HepG2 (cell line): ENCODE measurements at regions not wholly inside any gene's neighbourhood (a gene's known extent, or its start where the extent isn't known, plus 50 kb on each side); places are given as distances from the start of the nearest gene placed in this dataset.

Experiments used
- DPF2 ChIP-seq: sonication (generic); formaldehyde crosslinking; IDR thresholded peaks from 2 replicates; pipeline ENCODE4 v1.4.0; 2020; ENCODE audit warnings: mild to moderate bottlenecking, low read depth, missing genetic modification reagents, borderline replicate concordance
- RBM39 ChIP-seq: fragments of 200-400 bp; formaldehyde crosslinking; IDR thresholded peaks from one replicate; pipeline ENCODE4 v1.6.1; 2018; ENCODE audit warnings: antibody characterized with exemption, mild to moderate bottlenecking, low read depth, low read length; ENCODE audit not compliant: poor library complexity, severe bottlenecking
- ZNF282 ChIP-seq: fragments of 450-650 bp; IDR thresholded peaks from 2 replicates; pipeline ENCODE4 v1.6.1; 2018; ENCODE audit not compliant: partially characterized antibody
- ZNF317 ChIP-seq: sonication (generic); formaldehyde crosslinking; IDR thresholded peaks from 2 replicates; pipeline ENCODE4 v1.5.0; 2020; ENCODE audit warnings: mild to moderate bottlenecking, missing genetic modification reagents
- ZNF556 ChIP-seq: sonication (generic); formaldehyde crosslinking; IDR thresholded peaks from 2 replicates; pipeline ENCODE4 v1.4.0; 2020; ENCODE audit warnings: mild to moderate bottlenecking, missing genetic modification reagents, borderline replicate concordance
- TF ChIP-seq, protein P1 (sequence below): sonication (generic); formaldehyde crosslinking; IDR thresholded peaks from 2 replicates; pipeline ENCODE4 v1.9.0; 2021; ENCODE audit warnings: missing genetic modification reagents, borderline replicate concordance
- TF ChIP-seq, protein P2 (sequence below): sonication (generic); formaldehyde crosslinking; IDR thresholded peaks from 2 replicates; pipeline ENCODE4 v1.8.0; 2022; ENCODE audit warnings: mild to moderate bottlenecking, missing genetic modification reagents, borderline replicate concordance
- TF ChIP-seq, protein P3 (sequence below): sonication (generic); formaldehyde crosslinking; IDR thresholded peaks from 2 replicates; pipeline ENCODE4 v1.9.0; 2021; ENCODE audit warnings: missing genetic modification reagents, mild to moderate bottlenecking, borderline replicate concordance
- TF ChIP-seq, protein P4 (sequence below): sonication (generic); formaldehyde crosslinking; IDR thresholded peaks from 2 replicates; pipeline ENCODE4 v1.5.0; 2020; ENCODE audit warnings: mild to moderate bottlenecking, low read depth, missing genetic modification reagents, borderline replicate concordance

DNA sequence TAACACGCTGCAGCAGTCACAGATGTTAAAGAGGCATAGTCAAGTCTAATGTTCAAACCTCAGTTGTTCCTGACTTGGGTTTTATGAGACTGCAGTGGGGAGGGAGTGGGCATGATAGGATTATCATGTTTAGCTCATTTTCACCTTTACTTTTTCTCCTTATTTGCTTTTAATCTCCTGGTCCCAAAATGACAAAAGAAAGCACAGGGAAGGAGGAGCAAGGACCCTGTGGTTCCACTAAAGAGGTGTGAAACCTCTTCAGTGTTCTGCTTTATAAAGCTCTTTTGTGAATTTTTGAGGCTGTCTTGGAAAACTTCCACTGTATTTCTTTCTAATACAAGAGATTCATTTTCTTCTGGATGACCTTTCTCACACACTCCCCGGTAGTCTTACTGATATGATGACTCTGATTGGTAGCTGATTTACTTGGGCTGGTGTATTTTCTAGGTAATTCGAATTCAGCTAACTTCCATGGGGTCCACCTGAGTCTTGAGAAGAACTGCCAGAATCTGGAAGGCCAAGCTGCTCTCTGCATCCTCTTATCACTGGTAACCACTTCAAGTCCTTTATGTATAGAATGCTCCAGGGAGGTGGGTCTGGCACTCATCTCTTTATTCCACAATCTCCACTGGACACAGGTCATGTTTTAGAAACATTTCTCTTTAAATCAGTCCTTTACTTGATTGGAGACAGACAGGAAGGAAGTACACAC is 1364.4 kb upstream of the CDH9 start (continued):
- TF ChIP-seq RBM39 (no peak), ZNF556 (CRISPR knock-in tag) (no peak), ZNF282 (no peak), DPF2 (no peak), ZNF317 (CRISPR knock-in tag) (no peak)
- TF ChIP-seq, protein P1, sequence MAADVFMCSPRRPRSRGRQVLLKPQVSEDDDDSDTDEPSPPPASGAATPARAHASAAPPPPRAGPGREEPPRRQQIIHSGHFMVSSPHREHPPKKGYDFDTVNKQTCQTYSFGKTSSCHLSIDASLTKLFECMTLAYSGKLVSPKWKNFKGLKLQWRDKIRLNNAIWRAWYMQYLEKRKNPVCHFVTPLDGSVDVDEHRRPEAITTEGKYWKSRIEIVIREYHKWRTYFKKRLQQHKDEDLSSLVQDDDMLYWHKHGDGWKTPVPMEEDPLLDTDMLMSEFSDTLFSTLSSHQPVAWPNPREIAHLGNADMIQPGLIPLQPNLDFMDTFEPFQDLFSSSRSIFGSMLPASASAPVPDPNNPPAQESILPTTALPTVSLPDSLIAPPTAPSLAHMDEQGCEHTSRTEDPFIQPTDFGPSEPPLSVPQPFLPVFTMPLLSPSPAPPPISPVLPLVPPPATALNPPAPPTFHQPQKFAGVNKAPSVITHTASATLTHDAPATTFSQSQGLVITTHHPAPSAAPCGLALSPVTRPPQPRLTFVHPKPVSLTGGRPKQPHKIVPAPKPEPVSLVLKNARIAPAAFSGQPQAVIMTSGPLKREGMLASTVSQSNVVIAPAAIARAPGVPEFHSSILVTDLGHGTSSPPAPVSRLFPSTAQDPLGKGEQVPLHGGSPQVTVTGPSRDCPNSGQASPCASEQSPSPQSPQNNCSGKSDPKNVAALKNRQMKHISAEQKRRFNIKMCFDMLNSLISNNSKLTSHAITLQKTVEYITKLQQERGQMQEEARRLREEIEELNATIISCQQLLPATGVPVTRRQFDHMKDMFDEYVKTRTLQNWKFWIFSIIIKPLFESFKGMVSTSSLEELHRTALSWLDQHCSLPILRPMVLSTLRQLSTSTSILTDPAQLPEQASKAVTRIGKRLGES = no peak
- TF ChIP-seq, protein P2, sequence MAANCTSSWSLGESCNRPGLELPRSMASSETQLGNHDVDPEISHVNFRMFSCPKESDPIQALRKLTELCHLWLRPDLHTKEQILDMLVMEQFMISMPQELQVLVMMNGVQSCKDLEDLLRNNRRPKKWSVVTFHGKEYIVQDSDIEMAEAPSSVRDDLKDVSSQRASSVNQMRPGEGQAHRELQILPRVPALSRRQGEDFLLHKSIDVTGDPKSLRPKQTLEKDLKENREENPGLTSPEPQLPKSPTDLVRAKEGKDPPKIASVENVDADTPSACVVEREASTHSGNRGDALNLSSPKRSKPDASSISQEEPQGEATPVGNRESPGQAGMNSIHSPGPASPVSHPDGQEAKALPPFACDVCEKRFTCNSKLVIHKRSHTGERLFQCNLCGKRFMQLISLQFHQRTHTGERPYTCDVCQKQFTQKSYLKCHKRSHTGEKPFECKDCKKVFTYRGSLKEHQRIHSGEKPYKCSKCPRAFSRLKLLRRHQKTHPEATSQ = no peak
- TF ChIP-seq, protein P3, sequence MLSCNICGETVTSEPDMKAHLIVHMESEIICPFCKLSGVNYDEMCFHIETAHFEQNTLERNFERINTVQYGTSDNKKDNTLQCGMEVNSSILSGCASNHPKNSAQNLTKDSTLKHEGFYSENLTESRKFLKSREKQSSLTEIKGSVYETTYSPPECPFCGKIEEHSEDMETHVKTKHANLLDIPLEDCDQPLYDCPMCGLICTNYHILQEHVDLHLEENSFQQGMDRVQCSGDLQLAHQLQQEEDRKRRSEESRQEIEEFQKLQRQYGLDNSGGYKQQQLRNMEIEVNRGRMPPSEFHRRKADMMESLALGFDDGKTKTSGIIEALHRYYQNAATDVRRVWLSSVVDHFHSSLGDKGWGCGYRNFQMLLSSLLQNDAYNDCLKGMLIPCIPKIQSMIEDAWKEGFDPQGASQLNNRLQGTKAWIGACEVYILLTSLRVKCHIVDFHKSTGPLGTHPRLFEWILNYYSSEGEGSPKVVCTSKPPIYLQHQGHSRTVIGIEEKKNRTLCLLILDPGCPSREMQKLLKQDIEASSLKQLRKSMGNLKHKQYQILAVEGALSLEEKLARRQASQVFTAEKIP = no peak
- TF ChIP-seq, protein P4, sequence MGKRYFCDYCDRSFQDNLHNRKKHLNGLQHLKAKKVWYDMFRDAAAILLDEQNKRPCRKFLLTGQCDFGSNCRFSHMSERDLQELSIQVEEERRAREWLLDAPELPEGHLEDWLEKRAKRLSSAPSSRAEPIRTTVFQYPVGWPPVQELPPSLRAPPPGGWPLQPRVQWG (CRISPR knock-in tag) = no peak
